K562 (cell line): ENCODE measurements at regions not wholly inside any gene's neighbourhood (a gene's known extent, or its start where the extent isn't known, plus 50 kb on each side); places are given as distances from the start of the nearest gene placed in this dataset.

Experiments used
- ZNF239 ChIP-seq: fragments of 250-450 bp; sonication (Bioruptor Pico); IDR thresholded peaks from 2 replicates; pipeline ENCODE4 v1.4.0; 2020; ENCODE audit warnings: mild to moderate bottlenecking

- no peak for TF ChIP-seq ZNF239
These were observed 52.5 kb upstream of the PELI2 start (continued) for GRCh38 chr14:56065621-56066290.
